ENCODE measurements at regions not wholly inside any gene's neighbourhood (a gene's known extent, or its start where the extent isn't known, plus 50 kb on each side); places are given as distances from the start of the nearest gene placed in this dataset.

DNA sequence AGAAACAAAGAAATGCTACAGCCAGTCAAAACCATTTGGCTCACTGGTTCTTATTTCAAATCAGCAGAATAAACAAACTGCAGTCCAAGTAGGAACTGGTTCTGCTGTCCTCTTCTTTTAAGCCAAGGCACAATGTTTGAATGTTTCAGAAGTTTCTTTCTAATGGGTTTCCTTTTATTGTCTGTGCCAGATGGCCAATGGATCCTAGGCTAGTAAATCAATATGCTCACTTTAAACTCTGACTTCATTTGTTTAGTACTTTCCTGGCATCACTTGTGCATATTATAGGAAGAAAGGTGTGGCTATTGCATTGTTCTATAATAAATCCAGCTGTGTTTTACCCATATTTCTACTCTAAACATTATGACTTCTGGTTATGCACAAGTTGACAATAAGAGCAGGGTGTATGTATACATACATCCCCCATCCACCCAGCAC lies 99.7 kb upstream of the PLCB4 start:
- TF ChIP-seq, protein P1, sequence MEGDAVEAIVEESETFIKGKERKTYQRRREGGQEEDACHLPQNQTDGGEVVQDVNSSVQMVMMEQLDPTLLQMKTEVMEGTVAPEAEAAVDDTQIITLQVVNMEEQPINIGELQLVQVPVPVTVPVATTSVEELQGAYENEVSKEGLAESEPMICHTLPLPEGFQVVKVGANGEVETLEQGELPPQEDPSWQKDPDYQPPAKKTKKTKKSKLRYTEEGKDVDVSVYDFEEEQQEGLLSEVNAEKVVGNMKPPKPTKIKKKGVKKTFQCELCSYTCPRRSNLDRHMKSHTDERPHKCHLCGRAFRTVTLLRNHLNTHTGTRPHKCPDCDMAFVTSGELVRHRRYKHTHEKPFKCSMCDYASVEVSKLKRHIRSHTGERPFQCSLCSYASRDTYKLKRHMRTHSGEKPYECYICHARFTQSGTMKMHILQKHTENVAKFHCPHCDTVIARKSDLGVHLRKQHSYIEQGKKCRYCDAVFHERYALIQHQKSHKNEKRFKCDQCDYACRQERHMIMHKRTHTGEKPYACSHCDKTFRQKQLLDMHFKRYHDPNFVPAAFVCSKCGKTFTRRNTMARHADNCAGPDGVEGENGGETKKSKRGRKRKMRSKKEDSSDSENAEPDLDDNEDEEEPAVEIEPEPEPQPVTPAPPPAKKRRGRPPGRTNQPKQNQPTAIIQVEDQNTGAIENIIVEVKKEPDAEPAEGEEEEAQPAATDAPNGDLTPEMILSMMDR (IDR thresholded peaks at IDR 0.05; ENCODE audit: insufficient read depth, low read depth, low read length), result no peak
- no peak overlapping the region for H3K4me3 ChIP-seq (ENCODE audit: low read depth, low read length)
- DNase-seq (ENCODE audit: low read depth), result no peak

DNA sequence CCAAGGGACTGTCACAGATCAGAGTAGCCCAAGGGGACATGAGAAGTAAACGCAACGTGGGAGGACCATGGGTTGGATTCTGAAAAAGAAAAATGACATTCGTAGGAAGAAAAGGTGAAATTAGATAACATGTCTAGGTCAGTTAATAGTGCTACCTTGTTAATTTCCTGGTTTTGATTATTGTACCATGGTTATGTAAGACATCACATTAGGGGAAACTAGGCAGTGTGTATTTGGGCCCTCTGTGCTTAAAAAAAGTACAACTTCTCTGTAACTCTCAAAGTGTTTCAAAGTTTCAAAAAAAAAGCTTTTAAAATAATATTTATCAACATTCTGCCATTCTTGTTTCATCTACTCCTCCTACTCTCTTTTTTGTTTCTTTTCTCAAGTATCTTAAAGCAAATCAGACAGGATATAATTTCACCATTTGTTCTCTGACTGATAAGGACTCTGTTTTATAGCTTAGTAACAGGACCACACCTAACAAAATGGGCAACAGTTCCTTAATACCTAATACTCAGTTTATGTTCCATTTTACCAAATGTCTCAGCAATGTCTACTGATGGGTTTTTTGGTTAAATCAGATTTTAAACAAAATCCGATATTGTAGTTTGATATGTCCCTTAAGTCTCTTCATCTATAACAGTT lies 97.1 kb upstream of the PLCB4 start:
- no peak for DNase-seq (ENCODE audit: low read depth)
- TF ChIP-seq, protein P1 (IDR thresholded peaks at IDR 0.05; ENCODE audit: insufficient read depth, low read depth, low read length), result no peak
- no peak overlapping the region for H3K4me3 ChIP-seq (ENCODE audit: low read depth, low read length)

DNA sequence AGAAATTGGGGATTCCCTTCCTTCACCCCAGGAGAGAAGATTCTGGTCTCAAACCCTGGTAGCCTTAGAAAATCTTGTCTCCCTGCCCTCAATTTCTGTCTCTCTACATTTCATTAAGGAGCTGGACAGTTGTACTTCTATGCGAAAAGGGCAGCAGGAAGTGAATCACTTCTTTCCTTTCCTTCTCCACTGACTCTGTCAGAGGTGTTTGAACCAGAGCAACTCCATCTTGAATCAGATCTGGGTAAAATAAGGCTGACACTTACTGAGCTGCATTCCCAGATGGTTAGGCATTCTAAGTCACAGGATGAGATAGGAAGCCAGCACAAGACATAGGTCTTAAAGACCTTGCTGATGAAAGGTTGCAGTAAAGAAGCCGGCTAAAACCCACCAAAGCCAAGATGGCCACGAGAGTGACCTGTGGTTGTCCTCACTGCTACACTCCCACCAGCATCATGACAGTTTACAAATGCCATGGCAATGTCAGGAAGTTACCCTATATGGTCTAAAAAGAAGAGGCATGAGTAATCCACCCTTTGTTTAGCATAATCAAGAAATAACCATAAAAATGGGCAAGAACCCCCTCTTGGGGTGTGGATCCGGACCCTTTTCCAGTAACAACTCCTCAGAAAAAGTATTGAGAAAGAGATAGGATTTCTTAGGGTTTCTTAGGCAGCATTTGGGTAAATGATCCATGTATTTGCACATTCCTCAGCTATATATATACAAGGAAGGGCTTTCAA lies 95.8 kb upstream of the PLCB4 start:
- H3K4me3 ChIP-seq (ENCODE audit: low read depth, low read length), result no peak overlapping the region
- DNase-seq (ENCODE audit: low read depth), result no peak
- TF ChIP-seq, protein P1 (IDR thresholded peaks at IDR 0.05; ENCODE audit: insufficient read depth, low read depth, low read length), result no peak

DNA sequence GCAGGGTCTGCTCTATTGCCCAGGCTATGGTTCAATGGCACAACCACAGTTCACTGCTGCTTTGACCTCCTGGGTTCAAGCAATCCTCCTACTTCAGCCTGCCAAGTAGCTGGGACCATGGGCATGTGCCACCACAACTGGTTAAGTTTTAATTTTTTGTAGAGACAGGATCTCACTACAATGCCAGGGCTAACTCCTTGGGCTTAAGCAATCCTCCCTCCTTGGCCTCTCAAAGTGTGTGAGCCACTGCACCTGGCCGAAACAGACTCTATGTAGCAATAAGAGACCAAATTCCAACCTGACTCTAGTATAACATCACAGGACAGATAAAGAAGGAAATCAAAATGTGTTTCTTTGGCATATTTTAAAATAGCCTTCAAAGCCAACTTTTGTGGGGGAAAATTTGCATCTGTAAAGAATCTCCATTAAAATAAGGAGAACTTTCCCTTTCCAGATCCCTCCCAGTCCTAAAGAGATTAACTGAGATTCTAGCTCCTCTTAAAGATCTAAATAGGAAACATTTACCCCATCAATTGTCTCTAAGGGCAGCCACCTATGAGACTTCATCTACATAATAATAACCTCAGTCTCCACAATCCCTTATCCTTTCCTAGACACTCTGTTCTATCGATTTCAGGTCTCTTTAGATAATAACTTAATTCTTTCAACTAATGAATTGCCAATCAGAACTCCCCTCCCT lies 94.7 kb upstream of the PLCB4 start:
- DNase-seq (ENCODE audit: low read depth), result no peak
- H3K4me3 ChIP-seq (ENCODE audit: low read depth, low read length), result no peak overlapping the region
- TF ChIP-seq, protein P1 (IDR thresholded peaks at IDR 0.05; ENCODE audit: insufficient read depth, low read depth, low read length), result no peak

DNA sequence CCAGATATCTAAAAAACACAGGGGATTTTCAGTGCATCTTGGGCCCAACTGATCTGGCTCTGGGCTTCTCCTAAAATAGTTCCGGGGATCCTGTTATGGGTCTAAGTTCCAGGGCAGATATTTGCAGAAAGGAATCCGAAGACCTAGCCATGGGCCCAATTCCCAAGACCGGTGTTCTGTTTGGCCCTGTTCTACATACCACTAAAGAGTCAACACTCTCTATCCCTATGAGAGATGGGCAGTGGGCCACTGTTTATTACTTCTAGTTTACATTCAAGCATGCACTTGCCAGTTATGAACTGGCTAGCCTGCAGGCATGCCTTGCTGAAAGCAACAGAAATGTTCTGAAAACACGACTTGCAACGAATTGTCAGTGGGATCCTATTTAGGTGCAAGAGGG lies 87.4 kb upstream of the PLCB4 start:
- no peak for DNase-seq (ENCODE audit: low read depth)
- H3K4me3 ChIP-seq (ENCODE audit: low read depth, low read length), result no peak overlapping the region
- TF ChIP-seq, protein P1 (IDR thresholded peaks at IDR 0.05; ENCODE audit: insufficient read depth, low read depth, low read length), result no peak

DNA sequence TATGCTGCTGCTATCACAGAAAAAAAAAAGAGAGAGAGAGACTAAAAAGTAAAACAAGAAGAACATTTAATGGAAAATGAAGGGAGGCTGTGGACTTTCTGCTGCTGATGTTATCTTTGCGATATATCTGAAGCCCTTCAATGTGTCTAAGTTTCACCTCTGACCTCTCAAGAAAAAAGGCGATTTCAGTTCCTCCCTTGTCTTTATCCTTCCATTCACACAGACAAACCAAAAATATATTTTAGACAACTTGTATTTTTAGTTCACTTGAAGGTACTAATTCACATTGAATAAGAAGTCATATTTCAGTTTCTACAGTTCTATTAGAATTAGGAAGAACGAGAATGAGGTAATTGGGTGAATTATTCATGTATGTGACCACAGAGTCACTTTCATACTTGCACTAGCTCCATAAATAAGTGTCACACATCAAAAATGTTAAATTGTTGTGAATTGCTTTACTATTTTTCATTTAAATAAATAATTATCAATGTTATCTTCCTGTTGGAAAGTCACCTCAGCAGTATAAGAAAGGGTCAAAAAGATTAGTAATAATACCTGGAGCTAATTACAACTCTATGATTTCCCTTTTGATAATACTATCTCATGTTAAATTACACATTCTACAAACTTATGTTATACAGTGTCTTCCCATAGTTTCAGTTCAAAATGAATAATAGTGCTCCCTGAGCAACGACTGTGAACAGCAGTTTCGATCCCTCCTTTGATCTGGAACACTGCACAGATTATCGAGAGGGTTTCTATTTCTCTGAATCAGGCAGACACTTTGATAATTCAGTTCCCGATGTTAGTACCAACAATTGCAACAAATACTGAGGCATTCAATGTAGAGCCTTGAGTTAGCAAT lies 85.2 kb upstream of the PLCB4 start:
- no peak for DNase-seq (ENCODE audit: low read depth)
- TF ChIP-seq, protein P1 (IDR thresholded peaks at IDR 0.05; ENCODE audit: insufficient read depth, low read depth, low read length), result no peak
- no peak overlapping the region for H3K4me3 ChIP-seq (ENCODE audit: low read depth, low read length)
